Common myeloid progenitor, CD34-positive (primary cell): ENCODE measurements at regions not wholly inside any gene's neighbourhood (a gene's known extent, or its start where the extent isn't known, plus 50 kb on each side); places are given as distances from the start of the nearest gene placed in this dataset.

Experiments
- CTCF ChIA-PET: fragments of 350-600 bp; sonication (Branson Sonifier 250); formaldehyde crosslinking; loops from one replicate; lab custom pipeline; 2021; ENCODE audit warnings: antibody characterized with exemption; lab: Charles Lee
- POLR2A ChIA-PET: fragments of 350-600 bp; sonication (Branson Sonifier 250); formaldehyde crosslinking; loops from one replicate; lab custom pipeline; 2021; ENCODE audit warnings: antibody characterized with exemption; lab: Charles Lee
- DNase-seq, 3 donors: peaks; one replicate each; pipeline versions ENCODE4 v3.0.0 to v3.0.0-alpha.2; 2013
- H3K27ac ChIP-seq, 2 experiments: 1 replicate in 1 of 2; 2 replicates in 1 of 2; pipeline ENCODE4 v1.7.0; 2013; ENCODE audit warnings: inconsistent platforms in 2 of 2, low read length in 2 of 2, mild to moderate bottlenecking in 2 of 2, low read depth in 1 of 2, moderate library complexity in 1 of 2; ENCODE audit not compliant: severe bottlenecking in 2 of 2, insufficient read depth in 1 of 2, poor library complexity in 1 of 2
- H3K27me3 ChIP-seq, 5 experiments: replicated peaks in 2 of 5; 1 replicate in 3 of 5; 2 replicates in 2 of 5; pipeline versions ENCODE4 v1.6.1 to v1.7.0; 2013; ENCODE audit warnings: low read length in 4 of 5, mild to moderate bottlenecking in 2 of 5, moderate library complexity in 2 of 5, inconsistent platforms in 1 of 5; ENCODE audit not compliant: insufficient read depth in 5 of 5, control insufficient read depth in 4 of 5
- H3K36me3 ChIP-seq, 4 experiments: 1 replicate in 2 of 4; 2 replicates in 2 of 4; pipeline versions ENCODE4 v1.6.1 to v1.7.0; 2013; ENCODE audit warnings: low read length in 3 of 4, control low read depth in 1 of 4, mild to moderate bottlenecking in 1 of 4; ENCODE audit not compliant: control insufficient read depth in 4 of 4, insufficient read depth in 4 of 4
- H3K4me1 ChIP-seq, 4 experiments: 1 replicate in 3 of 4; 2 replicates in 1 of 4; pipeline versions ENCODE4 v1.6.1 to v1.7.1; 2013; ENCODE audit warnings: low read length in 3 of 4, mild to moderate bottlenecking in 3 of 4, control low read depth in 1 of 4, inconsistent platforms in 1 of 4, moderate library complexity in 1 of 4; ENCODE audit not compliant: control insufficient read depth in 4 of 4, insufficient read depth in 4 of 4; ENCODE audit errors: control extremely low read depth in 1 of 4
- H3K4me3 ChIP-seq, 7 experiments: 1 replicate in 4 of 7; 2 replicates in 3 of 7; pipeline versions ENCODE4 v1.5.1 to v1.7.0; 2013; ENCODE audit warnings: mild to moderate bottlenecking in 7 of 7, low read length in 6 of 7, moderate library complexity in 6 of 7, inconsistent platforms in 2 of 7, low read depth in 2 of 7, control low read depth in 1 of 7; ENCODE audit not compliant: insufficient read depth in 4 of 7, control insufficient read depth in 1 of 7; ENCODE audit errors: extremely low read depth in 1 of 7
- H3K9me3 ChIP-seq, 5 experiments: 1 replicate in 4 of 5; 2 replicates in 1 of 5; pipeline versions ENCODE4 v1.6.1 to v1.7.1; 2013; ENCODE audit warnings: low read length in 4 of 5, mild to moderate bottlenecking in 2 of 5, inconsistent platforms in 1 of 5, low read depth in 1 of 5, moderate library complexity in 1 of 5; ENCODE audit not compliant: control insufficient read depth in 4 of 5, insufficient read depth in 2 of 5; ENCODE audit errors: control extremely low read depth in 1 of 5
- WGBS: methylation state at CpG from one replicate; pipeline ENCODE4 v1.1.5; 2013; ENCODE audit not compliant: insufficient coverage; 5-methylcytosine and 5-hydroxymethylcytosine counted together

- no peaks in the 10 kb centered on the region for H3K9me3 ChIP-seq
- no peak overlapping the region for H3K27ac ChIP-seq
- 100% methylated on average over 2 of the region's 2 CpGs for whole genome bisulfite sequencing
- no peaks in the 10 kb centered on the region for H3K36me3 ChIP-seq
- DNase-seq, result no peak
- CTCF ChIA-PET, result interaction anchor here (1.2 kb wide), 1 partner anchor 14 kb away, joined by 4 read pairs; no protein-coding TSS in a partner anchor
- peaks cover 0 to 3% (median 0%) of the 10 kb centered on the region in 4 experiments for H3K4me1 ChIP-seq
- no peak overlapping the region for H3K4me3 ChIP-seq
- no peaks in the 10 kb centered on the region for H3K27me3 ChIP-seq
- POLR2A ChIA-PET, result no interaction called here
Measured at GRCh38 chr21:35852820-35853219, 207.5 kb downstream of the SETD4 start.

DNA sequence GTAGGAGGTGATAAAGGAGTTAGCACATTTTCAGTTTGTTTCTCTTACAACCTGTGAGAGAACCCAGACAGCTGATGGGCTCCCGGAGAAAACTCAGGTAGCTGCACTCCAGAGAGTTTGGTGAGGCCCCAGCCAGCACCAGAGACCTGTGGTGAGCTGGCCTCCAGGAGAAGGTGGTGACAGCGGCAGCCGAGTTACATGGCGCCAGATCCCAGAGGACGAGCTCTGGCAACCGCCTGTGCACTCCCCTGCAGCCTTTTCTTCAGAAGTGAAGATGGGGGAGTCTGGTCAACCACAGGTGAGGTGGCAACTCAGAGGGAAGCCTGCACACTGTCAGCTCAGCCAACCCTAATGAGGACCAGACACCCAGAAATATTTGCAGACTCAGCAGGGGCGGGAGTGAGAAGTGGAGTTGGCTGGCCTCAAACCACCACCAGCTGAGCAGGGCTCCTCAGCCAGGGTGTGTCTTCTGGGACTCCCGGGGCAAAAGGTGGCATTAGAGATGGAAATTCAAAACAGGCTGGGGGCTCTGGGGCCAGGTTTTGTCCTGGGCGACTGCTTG, 209.7 kb downstream of the SETD4 start:
- POLR2A ChIA-PET, result no interaction called here
- Histone ChIP-seq H3K4me1 (peaks cover 0 to 3% (median 0%) of the 10 kb centered on the region in 4 experiments), H3K9me3 (no peaks in the 10 kb centered on the region), H3K27ac (no peak overlapping the region), H3K36me3 (no peaks in the 10 kb centered on the region), H3K4me3 (no peak overlapping the region), H3K27me3 (no peaks in the 10 kb centered on the region)
- WGBS, result 93% methylated on average over 9 of the region's 9 CpGs
- no peak for DNase-seq
- CTCF ChIA-PET, result interaction anchor here (1.1 to 1.9 kb wide), 2 partner anchors 9 to 11 kb away, joined by 4 to 8 read pairs; no protein-coding TSS in a partner anchor

DNA sequence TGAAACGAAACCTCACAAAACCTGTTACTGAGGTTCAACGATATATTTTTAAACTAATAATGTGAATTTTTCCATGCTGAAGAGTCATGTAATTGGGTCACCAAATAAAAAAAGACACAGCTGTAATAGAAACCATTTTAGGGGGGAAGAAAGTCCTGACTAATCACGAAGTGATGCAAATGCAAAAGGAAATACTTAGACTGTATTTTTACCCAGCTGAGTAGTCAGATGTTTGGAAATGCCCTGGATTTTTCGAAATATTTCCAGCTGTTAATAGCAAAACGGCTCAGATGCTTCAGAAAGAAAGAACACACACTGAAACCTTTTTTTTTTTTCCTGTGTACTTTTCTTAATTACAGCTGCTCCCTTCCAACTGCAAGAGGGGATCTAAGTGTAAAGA, 210.3 kb downstream of the SETD4 start:
- H3K27ac ChIP-seq, result no peak overlapping the region
- no peak for DNase-seq
- CTCF ChIA-PET, result interaction anchor here (1.1 to 1.9 kb wide), 2 partner anchors 8 to 10 kb away, joined by 4 to 8 read pairs; no protein-coding TSS in a partner anchor

GRCh38 chr21:35849144-35849543, 211.2 kb downstream of the SETD4 start:
- no peak overlapping the region for H3K4me3 ChIP-seq
- no peak for DNase-seq
- 100% methylated on average over 2 of the region's 4 CpGs for WGBS
- H3K9me3 ChIP-seq, result no peaks in the 10 kb centered on the region
- no peaks in the 10 kb centered on the region for H3K36me3 ChIP-seq
- H3K4me1 ChIP-seq, result peaks cover 0 to 3% (median 0%) of the 10 kb centered on the region in 4 experiments
- H3K27ac ChIP-seq, result no peak overlapping the region
- CTCF ChIA-PET, result no interaction called here
- POLR2A ChIA-PET, result no interaction called here
- H3K27me3 ChIP-seq, result no peaks in the 10 kb centered on the region

More for the DNA sequence above, 210.3 kb downstream of the SETD4 start:
- peaks cover 0 to 3% (median 0%) of the 10 kb centered on the region in 4 experiments for H3K4me1 ChIP-seq
- WGBS, result 60% methylated on average over 1 of the region's 5 CpGs
- POLR2A ChIA-PET, result no interaction called here
- H3K4me3 ChIP-seq, result no peak overlapping the region
- H3K27me3 ChIP-seq, result no peaks in the 10 kb centered on the region
- H3K9me3 ChIP-seq, result no peaks in the 10 kb centered on the region
- H3K36me3 ChIP-seq, result no peaks in the 10 kb centered on the region

DNA sequence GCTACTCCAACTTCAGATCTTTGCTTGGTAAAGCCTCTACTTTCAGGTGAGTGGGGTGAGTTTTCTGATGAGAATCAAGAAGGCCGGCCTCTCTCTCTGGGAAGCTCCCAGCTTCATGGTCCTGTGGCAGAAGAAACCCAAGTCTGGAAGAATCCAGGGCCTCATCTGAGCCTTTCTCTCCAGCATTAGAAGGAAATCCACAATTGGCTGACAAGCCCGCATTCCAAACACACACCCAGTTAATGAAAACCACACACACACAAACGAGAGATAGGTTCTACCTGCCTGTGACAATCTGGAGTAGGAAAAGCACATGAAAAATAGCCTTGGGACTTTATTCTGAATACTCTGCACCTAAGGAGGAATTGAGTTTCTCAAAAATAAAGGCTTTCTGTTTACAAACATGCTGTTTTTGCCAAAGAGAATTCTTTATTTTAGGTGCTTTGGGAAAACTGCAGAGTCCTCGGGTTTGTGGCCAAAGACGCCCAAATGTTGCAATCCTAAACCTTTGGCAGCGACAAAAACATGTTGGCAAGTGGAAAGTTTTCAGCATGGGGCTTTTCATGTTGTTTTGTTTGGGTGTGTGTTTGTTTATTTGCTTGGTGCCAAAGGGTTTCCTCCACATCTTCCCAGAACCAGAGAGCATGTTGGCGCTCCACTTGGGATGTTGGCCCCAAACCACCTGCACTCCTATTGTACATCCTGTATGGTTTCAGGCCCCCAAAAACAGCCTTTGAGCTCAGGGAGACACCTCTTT, 216.2 kb downstream of the SETD4 start:
- ChIA-PET POLR2A (no interaction called here), CTCF (interaction anchor here (1.2 kb wide), 1 partner anchor 88 kb away, joined by 4 read pairs; no protein-coding TSS in a partner anchor)
- H3K9me3 ChIP-seq, result no peaks in the 10 kb centered on the region
- H3K4me3 ChIP-seq, result no peak overlapping the region
- no peaks in the 10 kb centered on the region for H3K36me3 ChIP-seq
- no peaks in the 10 kb centered on the region for H3K4me1 ChIP-seq
- 96% methylated on average over 3 of the region's 7 CpGs for WGBS
- no peak overlapping the region for H3K27ac ChIP-seq
- H3K27me3 ChIP-seq, result no peaks in the 10 kb centered on the region
- no peak for DNase-seq

DNA sequence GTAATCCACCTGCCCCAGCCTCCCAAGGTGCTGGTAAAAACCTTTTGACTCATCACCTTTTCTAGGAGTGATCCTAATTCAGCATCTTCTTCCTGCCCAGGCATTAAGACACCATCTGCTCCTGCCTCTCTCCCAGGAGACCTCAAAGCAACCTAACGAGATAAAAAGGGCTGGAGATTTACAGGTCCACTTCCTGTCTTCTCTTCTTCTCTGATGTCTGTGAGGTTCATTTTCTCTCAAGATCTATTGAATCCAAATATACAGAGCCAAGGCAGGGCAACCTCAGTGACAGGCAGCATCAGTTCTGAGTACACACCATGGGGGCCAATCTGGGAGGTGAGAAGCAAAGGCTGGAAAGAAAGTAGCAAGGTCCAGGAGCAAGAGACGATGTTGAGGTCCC, 219.4 kb downstream of the SETD4 start:
- 80% methylated on average over 2 of the region's 2 CpGs for WGBS
- H3K36me3 ChIP-seq, result no peaks in the 10 kb centered on the region
- no peaks in the 10 kb centered on the region for H3K27me3 ChIP-seq
- no peak for DNase-seq
- ChIA-PET POLR2A (interaction anchor here (0.7 kb wide), 1 partner anchor 1133 kb away, joined by 5 read pairs; no protein-coding TSS in a partner anchor), CTCF (interaction anchor here (0.6 to 1.2 kb wide), 4 partner anchors 108 to 1823 kb away, joined by 3 to 5 read pairs (median 3); no protein-coding TSS in a partner anchor)
- H3K4me3 ChIP-seq, result no peak overlapping the region
- no peaks in the 10 kb centered on the region for H3K4me1 ChIP-seq
- no peak overlapping the region for H3K27ac ChIP-seq
- H3K9me3 ChIP-seq, result no peaks in the 10 kb centered on the region
